ENCODE measurements at regions not wholly inside any gene's neighbourhood (a gene's known extent, or its start where the extent isn't known, plus 50 kb on each side); places are given as distances from the start of the nearest gene placed in this dataset.

DNA sequence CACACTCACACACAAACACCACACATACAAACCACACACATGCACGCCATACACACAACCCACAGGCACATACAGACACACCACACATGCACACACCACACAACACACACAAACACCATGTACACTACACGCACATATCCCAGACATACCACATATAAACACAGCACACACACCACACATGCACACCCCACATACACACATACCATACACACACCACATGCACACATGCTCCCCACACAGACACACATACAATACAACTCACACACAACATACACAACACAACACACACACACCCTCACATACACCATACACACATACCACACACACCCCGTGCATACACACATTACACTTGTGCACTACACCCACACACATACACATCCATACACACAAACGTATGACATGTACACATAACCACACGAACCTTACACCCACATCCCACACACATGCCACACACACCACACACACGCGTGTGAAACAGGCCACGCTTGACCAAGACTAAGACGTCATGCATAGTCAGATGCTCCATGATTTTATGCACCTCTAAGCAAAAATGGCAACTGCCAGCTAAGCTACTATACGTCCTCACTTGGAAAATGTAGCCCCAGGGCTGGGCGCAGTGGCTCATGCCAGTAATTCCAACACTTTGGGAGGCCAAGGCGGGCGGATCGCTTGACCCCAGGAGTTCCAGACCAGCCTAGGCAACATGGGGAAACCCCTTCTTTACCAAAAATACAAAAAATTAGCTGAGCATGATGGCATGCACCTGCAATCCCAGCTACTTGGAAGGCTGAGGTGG is 77.4 kb upstream of the TMPRSS2 start:
- Histone ChIP-seq H3K4me3 (replicated peaks in 1 of 3) (no peak overlapping the region), H3K27ac (no peak overlapping the region), H3K27me3 (no peaks in the 10 kb centered on the region), H3K9me3 (no peaks in the 10 kb centered on the region), H3K36me3 (no peaks in the 10 kb centered on the region), H3K4me1 (peaks cover 13 to 27% of the 10 kb centered on the region in 2 donors)
- WGBS, 2 donors = 91% methylated on average over 11 to 14 of the region's 14 CpGs
- DNase-seq = no peak
- TF ChIP-seq POLR2A (IDR thresholded peaks at IDR 0.05) = no peak
- TF ChIP-seq, protein P1, sequence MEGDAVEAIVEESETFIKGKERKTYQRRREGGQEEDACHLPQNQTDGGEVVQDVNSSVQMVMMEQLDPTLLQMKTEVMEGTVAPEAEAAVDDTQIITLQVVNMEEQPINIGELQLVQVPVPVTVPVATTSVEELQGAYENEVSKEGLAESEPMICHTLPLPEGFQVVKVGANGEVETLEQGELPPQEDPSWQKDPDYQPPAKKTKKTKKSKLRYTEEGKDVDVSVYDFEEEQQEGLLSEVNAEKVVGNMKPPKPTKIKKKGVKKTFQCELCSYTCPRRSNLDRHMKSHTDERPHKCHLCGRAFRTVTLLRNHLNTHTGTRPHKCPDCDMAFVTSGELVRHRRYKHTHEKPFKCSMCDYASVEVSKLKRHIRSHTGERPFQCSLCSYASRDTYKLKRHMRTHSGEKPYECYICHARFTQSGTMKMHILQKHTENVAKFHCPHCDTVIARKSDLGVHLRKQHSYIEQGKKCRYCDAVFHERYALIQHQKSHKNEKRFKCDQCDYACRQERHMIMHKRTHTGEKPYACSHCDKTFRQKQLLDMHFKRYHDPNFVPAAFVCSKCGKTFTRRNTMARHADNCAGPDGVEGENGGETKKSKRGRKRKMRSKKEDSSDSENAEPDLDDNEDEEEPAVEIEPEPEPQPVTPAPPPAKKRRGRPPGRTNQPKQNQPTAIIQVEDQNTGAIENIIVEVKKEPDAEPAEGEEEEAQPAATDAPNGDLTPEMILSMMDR (IDR thresholded peaks at IDR 0.05) = no peak
- intact Hi-C loops (cut with DNase I) = no loop called here

DNA sequence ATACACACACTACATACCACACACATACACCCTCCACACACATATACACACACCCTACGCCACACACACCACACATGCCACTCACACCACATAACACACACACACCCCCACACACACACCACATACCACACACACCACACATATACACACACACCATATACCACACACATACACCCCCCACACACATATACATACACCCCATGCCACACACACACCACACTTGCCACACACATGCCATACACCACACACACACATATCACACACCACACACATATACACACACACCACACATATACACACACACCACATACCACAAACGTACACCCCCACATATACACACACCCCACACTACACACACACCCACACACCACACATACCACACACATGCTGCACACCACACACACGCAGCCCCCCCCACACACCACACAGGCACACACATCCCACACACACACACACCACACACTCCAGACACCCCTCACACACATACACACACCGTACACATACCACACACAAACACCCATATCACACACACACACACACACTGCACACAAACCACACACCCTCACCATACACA is 76.7 kb upstream of the TMPRSS2 start:
- no peak for DNase-seq
- WGBS, 2 donors = 92 to 96% methylated on average over 4 of the region's 4 CpGs
- peak overlapping the region in 1 of 3 donors; percentile 80 for H3K27ac ChIP-seq

DNA sequence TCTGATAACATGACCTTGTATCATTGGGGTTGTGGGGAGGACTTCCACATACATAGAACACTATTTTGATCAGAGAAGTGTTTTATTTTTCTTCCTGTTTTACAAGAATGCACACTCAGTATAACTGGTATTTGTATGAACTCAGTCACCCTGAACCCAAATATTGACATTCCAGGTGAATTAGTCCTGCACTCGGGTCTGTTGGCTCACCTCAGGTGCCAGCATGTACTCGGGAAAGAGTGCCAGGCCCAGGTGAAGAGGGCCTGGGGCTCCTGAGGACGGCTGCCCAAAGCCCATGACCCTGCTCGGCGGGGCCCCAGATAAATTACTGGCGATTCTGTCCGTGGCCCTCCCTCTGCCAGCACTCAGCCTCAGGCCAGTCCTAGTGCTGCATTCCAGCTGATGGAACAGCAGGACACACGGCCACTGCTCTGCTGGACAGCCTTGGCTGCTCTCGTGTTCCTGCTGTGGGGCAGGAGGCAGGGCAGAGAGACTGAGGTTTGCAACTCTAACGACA is 75.4 kb upstream of the TMPRSS2 start:
- Histone ChIP-seq H3K4me1 (peaks cover 13 to 27% of the 10 kb centered on the region in 2 donors), H3K27ac (peak overlapping the region; percentile 80 to 93 (median 86)), H3K4me3 (replicated peaks in 1 of 3) (no peak overlapping the region), H3K27me3 (no peaks in the 10 kb centered on the region), H3K36me3 (no peaks in the 10 kb centered on the region), H3K9me3 (no peaks in the 10 kb centered on the region)
- TF ChIP-seq, protein P1 (IDR thresholded peaks at IDR 0.05) = no peak
- TF ChIP-seq POLR2A (IDR thresholded peaks at IDR 0.05) = peak in 1 of 2 donors; percentile 65
- intact Hi-C loops (cut with DNase I) = no loop called here
- DNase-seq = peak; percentile 94
- 21 to 32% methylated on average over 7 to 8 of the region's 10 CpGs for WGBS, 2 donors

More for the DNA sequence above, 76.7 kb upstream of the TMPRSS2 start:
- H3K36me3 ChIP-seq = no peaks in the 10 kb centered on the region
- intact Hi-C loops (cut with DNase I) = no loop called here
- H3K27me3 ChIP-seq = no peaks in the 10 kb centered on the region
- H3K9me3 ChIP-seq = no peaks in the 10 kb centered on the region
- no peak overlapping the region for H3K4me3 ChIP-seq (replicated peaks in 1 of 3)
- peaks cover 13 to 27% of the 10 kb centered on the region in 2 donors for H3K4me1 ChIP-seq
- TF ChIP-seq, protein P1 (IDR thresholded peaks at IDR 0.05) = no peak
- TF ChIP-seq POLR2A (IDR thresholded peaks at IDR 0.05) = no peak

DNA sequence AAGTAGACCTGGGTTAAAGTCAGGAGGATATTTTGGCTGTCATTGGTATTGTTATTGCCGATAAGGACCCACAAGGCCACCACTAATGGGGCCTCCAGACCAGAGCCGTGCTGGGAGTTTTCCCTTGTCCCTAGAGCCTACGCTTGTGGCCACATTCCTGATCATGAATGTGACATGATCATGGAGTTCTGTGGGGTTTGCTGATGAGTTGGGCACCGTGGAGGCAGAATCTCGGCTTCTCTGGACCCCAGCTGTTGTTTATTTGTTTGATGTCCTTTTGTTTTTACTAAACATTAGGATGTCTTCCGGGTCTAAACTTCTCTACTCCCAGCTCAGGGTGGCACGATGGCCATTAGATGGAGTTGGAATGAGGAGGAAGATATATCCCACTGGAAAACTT is 74.9 kb upstream of the TMPRSS2 start:
- Histone ChIP-seq H3K4me3 (replicated peaks in 1 of 3) (no peak overlapping the region), H3K36me3 (no peaks in the 10 kb centered on the region), H3K27me3 (no peaks in the 10 kb centered on the region), H3K27ac (peak overlapping the region; percentile 67 to 93 (median 80)), H3K4me1 (peaks cover 13 to 27% of the 10 kb centered on the region in 2 donors), H3K9me3 (no peaks in the 10 kb centered on the region)
- 89 to 93% methylated on average over 7 of the region's 7 CpGs for WGBS, 2 donors
- intact Hi-C loops (cut with DNase I) = no loop called here
- TF ChIP-seq POLR2A (IDR thresholded peaks at IDR 0.05) = no peak
- TF ChIP-seq, protein P1 (IDR thresholded peaks at IDR 0.05) = no peak
- no peak for DNase-seq

Measured in thyroid gland (tissue), 4 donors.